ENCODE measurements at regions not wholly inside any gene's neighbourhood (a gene's known extent, or its start where the extent isn't known, plus 50 kb on each side); places are given as distances from the start of the nearest gene placed in this dataset.

DNA sequence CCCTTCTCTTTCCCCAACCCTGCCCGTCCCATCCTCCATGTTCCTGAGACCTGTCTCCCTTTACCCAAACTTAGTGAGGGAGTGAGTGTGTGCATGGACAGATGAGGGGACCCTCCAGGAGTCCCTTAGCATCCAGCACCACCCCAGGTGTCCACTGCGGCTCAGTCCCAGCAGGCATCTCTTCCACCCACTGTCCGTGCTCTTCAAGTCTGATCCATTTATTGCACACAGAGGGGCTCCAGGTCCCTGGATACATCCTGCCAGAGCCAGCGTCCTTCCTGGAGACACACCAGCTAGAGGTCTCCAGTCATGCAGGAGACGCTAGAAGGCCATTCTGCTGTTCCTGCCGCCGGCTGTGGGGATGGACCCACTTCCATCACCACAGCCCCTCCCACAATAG, 239.2 kb downstream of the ADGRD1 start:
- no peak for DNase-seq
- ATAC-seq, result no peak
- Histone ChIP-seq H3K27ac (no peak overlapping the region), H3K4me3 (no peak overlapping the region), H3K9me3 (no peaks in the 10 kb centered on the region), H3K36me3 (no peaks in the 10 kb centered on the region), H3K27me3 (peaks cover 0 to 13% (median 5%) of the 10 kb centered on the region in 7 donors), H3K4me1 (no peaks in the 10 kb centered on the region)
- intact Hi-C loops (cut with DNase I), result no loop called here
- WGBS, 2 donors, result 80 to 82% methylated on average over 7 of the region's 7 CpGs
- TF ChIP-seq CTCF (IDR thresholded peaks at IDR 0.05), result no peak

- WGBS, 2 donors, result 68 to 82% methylated on average over 5 of the region's 5 CpGs
- intact Hi-C loops (cut with DNase I), result no loop called here
Observed at GRCh38 chr12:131194166-131194565, 240.5 kb downstream of the ADGRD1 start.

DNA sequence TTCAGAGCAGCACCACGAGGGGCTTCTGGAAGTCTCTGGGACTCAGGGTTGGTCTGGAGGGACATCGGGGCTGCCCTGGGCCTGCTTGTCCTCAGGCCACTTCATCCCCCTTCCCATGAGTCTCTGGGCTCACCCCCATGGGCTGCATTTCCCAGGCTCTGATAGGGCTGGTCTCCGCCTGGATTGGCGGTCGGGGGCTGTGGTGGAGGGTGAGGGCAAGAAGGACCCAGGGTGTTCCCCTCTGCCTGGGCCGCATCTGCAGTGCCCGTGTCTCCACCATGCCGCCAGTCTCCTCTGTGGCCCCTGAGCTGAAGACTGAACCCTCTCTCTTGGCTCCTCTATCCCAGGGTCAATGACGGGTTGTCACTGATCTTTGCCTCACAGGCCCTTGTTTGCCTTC, 242.1 kb downstream of the ADGRD1 start:
- H3K27me3 ChIP-seq, result peaks cover 0 to 13% (median 5%) of the 10 kb centered on the region in 7 donors
- no peak for ATAC-seq
- 86 to 93% methylated on average over 9 of the region's 9 CpGs for WGBS, 2 donors
- DNase-seq, result no peak
- no peaks in the 10 kb centered on the region for H3K36me3 ChIP-seq
- no peak overlapping the region for H3K27ac ChIP-seq
- TF ChIP-seq CTCF (IDR thresholded peaks at IDR 0.05), result no peak
- intact Hi-C loops (cut with DNase I), result no loop called here
- H3K9me3 ChIP-seq, result peaks cover 0 to 7% (median 0%) of the 10 kb centered on the region in 11 donors
- no peak overlapping the region for H3K4me3 ChIP-seq
- H3K4me1 ChIP-seq, result no peaks in the 10 kb centered on the region

More at GRCh38 chr12:131194166-131194565, 240.5 kb downstream of the ADGRD1 start:
- no peak for TF ChIP-seq CTCF (IDR thresholded peaks at IDR 0.05)
- no peak for ATAC-seq
- no peak overlapping the region for H3K4me3 ChIP-seq
- H3K9me3 ChIP-seq, result peaks cover 0 to 7% (median 0%) of the 10 kb centered on the region in 11 donors
- no peaks in the 10 kb centered on the region for H3K4me1 ChIP-seq
- H3K36me3 ChIP-seq, result no peaks in the 10 kb centered on the region
- DNase-seq, result no peak
- peaks cover 0 to 13% (median 5%) of the 10 kb centered on the region in 7 donors for H3K27me3 ChIP-seq
- H3K27ac ChIP-seq, result no peak overlapping the region

DNA sequence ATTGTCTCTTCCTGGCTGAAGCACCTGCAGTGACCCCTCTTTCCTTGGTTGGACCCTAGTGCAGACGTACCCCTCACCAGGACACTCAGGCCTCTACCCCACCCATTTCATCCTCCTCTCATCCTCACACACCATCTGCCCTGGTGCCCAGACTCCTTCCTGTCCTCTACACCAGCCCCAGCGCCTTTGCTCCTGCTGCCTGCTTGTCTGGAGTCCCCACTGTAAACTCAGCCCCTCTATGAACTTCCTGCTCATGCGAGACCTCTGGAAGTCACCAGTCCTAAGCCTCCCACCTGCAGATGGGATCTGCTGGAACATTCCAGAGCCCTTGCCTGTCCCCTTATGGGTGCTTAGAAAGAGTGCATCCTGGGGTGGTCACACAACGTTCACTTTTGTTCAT, 242.5 kb downstream of the ADGRD1 start:
- H3K4me1 ChIP-seq, result no peaks in the 10 kb centered on the region
- intact Hi-C loops (cut with DNase I), result no loop called here
- no peak overlapping the region for H3K27ac ChIP-seq
- no peak for ATAC-seq
- H3K27me3 ChIP-seq, result peaks cover 0 to 13% (median 5%) of the 10 kb centered on the region in 7 donors
- no peak for DNase-seq
- H3K9me3 ChIP-seq, result peaks cover 0 to 7% (median 0%) of the 10 kb centered on the region in 11 donors
- WGBS, 2 donors, result 62 to 76% methylated on average over 4 of the region's 4 CpGs
- no peak for TF ChIP-seq CTCF (IDR thresholded peaks at IDR 0.05)
- no peak overlapping the region for H3K4me3 ChIP-seq
- no peaks in the 10 kb centered on the region for H3K36me3 ChIP-seq
